Esophagus muscularis mucosa (tissue), 4 donors: ENCODE measurements at regions not wholly inside any gene's neighbourhood (a gene's known extent, or its start where the extent isn't known, plus 50 kb on each side); places are given as distances from the start of the nearest gene placed in this dataset.

Experiments
- EP300 ChIP-seq: sonication (generic); formaldehyde crosslinking; IDR thresholded peaks from one replicate; pipeline ENCODE4 v1.6.1; 2017; ENCODE audit warnings: antibody characterized with exemption
- POLR2AphosphoS5 ChIP-seq, 2 donors: sonication (generic); formaldehyde crosslinking; IDR thresholded peaks; one replicate each; pipeline ENCODE4 v1.6.1; 2017; ENCODE audit warnings: antibody characterized with exemption in 2 of 2
- TF ChIP-seq, protein P1 (sequence below), 3 experiments: fragments of 200-600 bp in 2 of 3; fragments of 450-650 bp in 1 of 3; sonication (generic) in 2 of 3; IDR thresholded peaks; one replicate each; pipeline ENCODE4 v1.5.1; 2017 to 2019; ENCODE audit warnings: antibody characterized with exemption in 3 of 3, mild to moderate bottlenecking in 2 of 3, moderate library complexity in 1 of 3

DNA sequence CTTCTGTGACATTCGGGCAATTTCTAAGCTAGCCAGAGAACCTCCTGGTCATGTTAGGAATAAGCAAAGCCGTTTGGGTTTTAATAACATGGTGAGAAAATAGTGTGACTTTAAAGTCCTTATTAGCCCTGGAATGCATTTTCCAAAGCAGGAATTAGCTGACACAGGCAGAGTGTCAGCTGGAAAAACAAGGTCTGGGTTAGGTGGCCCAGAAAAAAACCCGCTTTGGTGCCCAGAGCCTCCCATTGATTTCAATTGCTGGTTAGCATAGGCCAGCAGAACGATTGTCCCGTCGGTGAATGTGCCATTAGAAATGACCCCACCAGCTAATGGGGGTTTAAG, 62.1 kb upstream of the CPEB4 start:
- TF ChIP-seq, protein P1, sequence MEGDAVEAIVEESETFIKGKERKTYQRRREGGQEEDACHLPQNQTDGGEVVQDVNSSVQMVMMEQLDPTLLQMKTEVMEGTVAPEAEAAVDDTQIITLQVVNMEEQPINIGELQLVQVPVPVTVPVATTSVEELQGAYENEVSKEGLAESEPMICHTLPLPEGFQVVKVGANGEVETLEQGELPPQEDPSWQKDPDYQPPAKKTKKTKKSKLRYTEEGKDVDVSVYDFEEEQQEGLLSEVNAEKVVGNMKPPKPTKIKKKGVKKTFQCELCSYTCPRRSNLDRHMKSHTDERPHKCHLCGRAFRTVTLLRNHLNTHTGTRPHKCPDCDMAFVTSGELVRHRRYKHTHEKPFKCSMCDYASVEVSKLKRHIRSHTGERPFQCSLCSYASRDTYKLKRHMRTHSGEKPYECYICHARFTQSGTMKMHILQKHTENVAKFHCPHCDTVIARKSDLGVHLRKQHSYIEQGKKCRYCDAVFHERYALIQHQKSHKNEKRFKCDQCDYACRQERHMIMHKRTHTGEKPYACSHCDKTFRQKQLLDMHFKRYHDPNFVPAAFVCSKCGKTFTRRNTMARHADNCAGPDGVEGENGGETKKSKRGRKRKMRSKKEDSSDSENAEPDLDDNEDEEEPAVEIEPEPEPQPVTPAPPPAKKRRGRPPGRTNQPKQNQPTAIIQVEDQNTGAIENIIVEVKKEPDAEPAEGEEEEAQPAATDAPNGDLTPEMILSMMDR (IDR thresholded peaks at IDR 0.05): no peak
- TF ChIP-seq EP300: no peak
- no peak for TF ChIP-seq POLR2AphosphoS5 (IDR thresholded peaks at IDR 0.05)
